Lower lobe of right lung (tissue), 2 donors: ENCODE measurements at regions not wholly inside any gene's neighbourhood (a gene's known extent, or its start where the extent isn't known, plus 50 kb on each side); places are given as distances from the start of the nearest gene placed in this dataset.

ENCODE experiments used
- ATAC-seq, 2 donors: fragments of 200-7000 bp; cut with Tn5 transposase; one replicate each; pipeline ENCODE4 v1.9.1; 2020 to 2022; ENCODE audit warnings: mild to moderate bottlenecking in 2 of 2, moderate library complexity in 2 of 2
- DNase-seq: peaks from one replicate; pipeline ENCODE4 v3.0.0-alpha.2; 2020
- H3K27ac ChIP-seq: fragments of 200-600 bp; one replicate; pipeline ENCODE4 v1.8.0; 2022
- H3K27me3 ChIP-seq: fragments of 200-600 bp; one replicate; pipeline ENCODE4 v1.8.0; 2022; ENCODE audit warnings: low read depth
- H3K36me3 ChIP-seq: fragments of 200-600 bp; one replicate; pipeline ENCODE4 v1.8.0; 2022; ENCODE audit warnings: mild to moderate bottlenecking
- H3K4me1 ChIP-seq: fragments of 200-600 bp; one replicate; pipeline ENCODE4 v1.8.0; 2022
- H3K4me3 ChIP-seq: fragments of 200-600 bp; one replicate; pipeline ENCODE4 v1.8.0; 2022; ENCODE audit warnings: mild to moderate bottlenecking
- H3K9me3 ChIP-seq: fragments of 200-600 bp; one replicate; pipeline ENCODE4 v1.8.0; 2022
- CTCF ChIP-seq: fragments of 200-600 bp; IDR thresholded peaks from one replicate; pipeline ENCODE4 v1.8.0; 2022; ENCODE audit warnings: antibody characterized with exemption, mild to moderate bottlenecking
- intact Hi-C: fragments of 100-400 bp; cut with DNase I; formaldehyde crosslinking; loops from one replicate; pipeline ENCODE4 v1.11.0; 2022
- donor health status: DM: no; HTN: yes; CAD: no; lungs with severe emphysema.

- intact Hi-C loops: no loop called here
- no peak overlapping the region for H3K4me3 ChIP-seq
- H3K4me1 ChIP-seq: peaks cover 16% of the 10 kb centered on the region
- ATAC-seq (no peak), DNase-seq (no peak)
- H3K27me3 ChIP-seq: no peaks in the 10 kb centered on the region
- no peaks in the 10 kb centered on the region for H3K9me3 ChIP-seq
- no peaks in the 10 kb centered on the region for H3K36me3 ChIP-seq
- no peak overlapping the region for H3K27ac ChIP-seq
- TF ChIP-seq CTCF: no peak
These were observed 218.6 kb downstream of the AUH start for GRCh38 chr9:91143162-91143561.

- H3K27me3 ChIP-seq: no peaks in the 10 kb centered on the region
- no peak overlapping the region for H3K4me3 ChIP-seq
- H3K4me1 ChIP-seq: peaks cover 16% of the 10 kb centered on the region
- H3K27ac ChIP-seq: no peak overlapping the region
- H3K36me3 ChIP-seq: no peaks in the 10 kb centered on the region
- no peak for TF ChIP-seq CTCF
- no peak for ATAC-seq
- H3K9me3 ChIP-seq: no peaks in the 10 kb centered on the region
- DNase-seq: no peak
- intact Hi-C loops: no loop called here
These were observed 218.1 kb downstream of the AUH start for GRCh38 chr9:91143642-91144041.

- no peak overlapping the region for H3K4me3 ChIP-seq
- H3K4me1 ChIP-seq: peaks cover 16% of the 10 kb centered on the region
- no peak for TF ChIP-seq CTCF
- H3K9me3 ChIP-seq: no peaks in the 10 kb centered on the region
- no peak for ATAC-seq
- no peaks in the 10 kb centered on the region for H3K36me3 ChIP-seq
- DNase-seq: no peak
- intact Hi-C loops: no loop called here
- H3K27me3 ChIP-seq: no peaks in the 10 kb centered on the region
- no peak overlapping the region for H3K27ac ChIP-seq
These were observed 216.9 kb downstream of the AUH start for GRCh38 chr9:91144769-91145168.

GRCh38 chr9:91145496-91145895, 216.2 kb downstream of the AUH start:
- Histone ChIP-seq H3K9me3 (no peaks in the 10 kb centered on the region), H3K4me1 (peaks cover 17% of the 10 kb centered on the region), H3K4me3 (no peak overlapping the region), H3K27ac (no peak overlapping the region), H3K36me3 (no peaks in the 10 kb centered on the region), H3K27me3 (no peaks in the 10 kb centered on the region)
- no peak for DNase-seq
- ATAC-seq: no peak
- intact Hi-C loops: no loop called here
- no peak for TF ChIP-seq CTCF

GRCh38 chr9:91146391-91147019, 215.2 kb downstream of the AUH start:
- no peaks in the 10 kb centered on the region for H3K36me3 ChIP-seq
- no peaks in the 10 kb centered on the region for H3K27me3 ChIP-seq
- H3K4me1 ChIP-seq: peaks cover 21% of the 10 kb centered on the region
- ATAC-seq (peak; percentile 93 to 94), DNase-seq (no peak)
- no peak overlapping the region for H3K4me3 ChIP-seq
- H3K27ac ChIP-seq: peak overlapping the region; percentile 49
- TF ChIP-seq CTCF: no peak
- no peaks in the 10 kb centered on the region for H3K9me3 ChIP-seq
- intact Hi-C loops: no loop called here
